GM06990 (cell line): ENCODE measurements at regions not wholly inside any gene's neighbourhood (a gene's known extent, or its start where the extent isn't known, plus 50 kb on each side); places are given as distances from the start of the nearest gene placed in this dataset.

ENCODE experiments used
- DNase-seq: peaks from one replicate; pipeline ENCODE4 v3.0.0-alpha.2; 2011; ENCODE audit not compliant: insufficient read length; ENCODE audit errors: extremely low read depth
- H3K27me3 ChIP-seq: replicated peaks from 2 replicates; pipeline ENCODE4 v1.6.0; 2011; ENCODE audit warnings: low read length; ENCODE audit not compliant: control insufficient read depth, insufficient read depth
- H3K36me3 ChIP-seq: 2 replicates; pipeline ENCODE4 v1.5.1; 2011; ENCODE audit warnings: low read length; ENCODE audit not compliant: control insufficient read depth, insufficient read depth
- H3K4me3 ChIP-seq: replicated peaks from 2 replicates; pipeline ENCODE4 v1.5.1; 2011; ENCODE audit warnings: low read depth, mild to moderate bottlenecking, control low read depth, low read length
- TF ChIP-seq, protein P1 (sequence below): IDR thresholded peaks from 2 replicates; pipeline ENCODE4 v1.5.1; 2011; ENCODE audit warnings: low read length, control low read depth, mild to moderate bottlenecking, inconsistent platforms; ENCODE audit not compliant: insufficient read depth, poor library complexity, severe bottlenecking

DNA sequence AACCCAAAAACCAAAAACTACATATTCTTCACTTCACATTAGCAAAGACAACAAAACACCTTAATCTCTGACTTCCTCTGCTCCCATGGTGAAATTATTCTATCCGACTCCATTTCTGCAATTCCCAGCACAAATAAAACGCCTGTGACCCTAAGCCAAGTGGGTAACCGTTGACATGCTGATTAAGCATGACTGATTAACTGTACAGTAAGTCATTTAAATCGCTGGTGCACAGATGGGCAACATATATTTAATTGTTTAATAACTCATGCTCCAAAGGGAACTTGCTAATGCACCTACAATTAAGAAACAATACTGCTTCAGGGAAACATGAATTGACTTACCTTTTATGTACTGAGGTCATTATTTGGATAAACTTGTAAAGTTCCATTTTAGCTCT lies 436.7 kb downstream of the KIF2B start:
- Histone ChIP-seq H3K36me3 (no peaks in the 10 kb centered on the region), H3K4me3 (no peak overlapping the region), H3K27me3 (no peaks in the 10 kb centered on the region)
- TF ChIP-seq, protein P1, sequence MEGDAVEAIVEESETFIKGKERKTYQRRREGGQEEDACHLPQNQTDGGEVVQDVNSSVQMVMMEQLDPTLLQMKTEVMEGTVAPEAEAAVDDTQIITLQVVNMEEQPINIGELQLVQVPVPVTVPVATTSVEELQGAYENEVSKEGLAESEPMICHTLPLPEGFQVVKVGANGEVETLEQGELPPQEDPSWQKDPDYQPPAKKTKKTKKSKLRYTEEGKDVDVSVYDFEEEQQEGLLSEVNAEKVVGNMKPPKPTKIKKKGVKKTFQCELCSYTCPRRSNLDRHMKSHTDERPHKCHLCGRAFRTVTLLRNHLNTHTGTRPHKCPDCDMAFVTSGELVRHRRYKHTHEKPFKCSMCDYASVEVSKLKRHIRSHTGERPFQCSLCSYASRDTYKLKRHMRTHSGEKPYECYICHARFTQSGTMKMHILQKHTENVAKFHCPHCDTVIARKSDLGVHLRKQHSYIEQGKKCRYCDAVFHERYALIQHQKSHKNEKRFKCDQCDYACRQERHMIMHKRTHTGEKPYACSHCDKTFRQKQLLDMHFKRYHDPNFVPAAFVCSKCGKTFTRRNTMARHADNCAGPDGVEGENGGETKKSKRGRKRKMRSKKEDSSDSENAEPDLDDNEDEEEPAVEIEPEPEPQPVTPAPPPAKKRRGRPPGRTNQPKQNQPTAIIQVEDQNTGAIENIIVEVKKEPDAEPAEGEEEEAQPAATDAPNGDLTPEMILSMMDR, result no peak
- DNase-seq, result no peak

GRCh38 chr17:54261465-54261864 lies 438.7 kb downstream of the KIF2B start:
- TF ChIP-seq, protein P1, result no peak
- no peaks in the 10 kb centered on the region for H3K27me3 ChIP-seq
- DNase-seq, result no peak
- H3K4me3 ChIP-seq, result no peak overlapping the region
- H3K36me3 ChIP-seq, result no peaks in the 10 kb centered on the region

DNA sequence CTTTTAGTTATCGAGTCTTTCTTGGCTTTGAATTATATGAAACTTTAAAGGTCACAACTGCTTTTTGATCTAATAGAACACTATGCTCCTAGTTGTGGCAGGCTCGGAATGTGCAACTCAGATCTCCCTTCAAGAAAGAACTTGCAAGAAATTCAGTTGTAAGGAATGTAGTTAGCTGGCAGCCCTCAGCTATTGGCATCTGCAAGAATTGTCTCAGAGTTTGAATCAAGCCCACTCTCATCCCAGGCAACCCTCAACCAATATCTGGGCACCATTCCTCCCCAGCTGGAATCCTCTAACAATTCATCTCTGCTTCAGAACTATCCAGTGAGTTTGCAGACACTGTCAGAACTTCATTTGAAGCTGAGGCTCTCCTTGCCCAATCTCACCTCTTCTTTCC lies 447.2 kb downstream of the KIF2B start:
- no peak for DNase-seq
- TF ChIP-seq, protein P1, result no peak
- Histone ChIP-seq H3K36me3 (no peaks in the 10 kb centered on the region), H3K4me3 (no peak overlapping the region), H3K27me3 (no peaks in the 10 kb centered on the region)

DNA sequence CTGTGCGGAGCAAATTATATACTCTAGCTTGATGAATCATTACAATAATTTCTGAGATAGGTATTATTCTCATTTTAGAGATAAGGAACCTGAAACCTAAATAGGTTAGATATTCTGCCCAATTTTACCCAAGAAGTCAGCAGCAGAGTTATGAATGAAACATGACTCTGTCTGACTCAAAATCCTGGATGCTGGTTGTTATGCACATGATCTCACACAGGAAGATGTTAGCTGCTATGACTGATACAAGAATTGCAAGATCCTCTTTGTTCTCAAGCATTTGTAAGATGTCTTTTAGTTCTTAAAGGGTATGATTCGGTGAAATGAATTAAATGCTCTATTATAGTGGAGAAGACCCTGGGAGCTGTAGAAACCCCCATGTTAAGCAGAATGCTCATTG lies 447.8 kb downstream of the KIF2B start:
- TF ChIP-seq, protein P1, result no peak
- H3K4me3 ChIP-seq, result no peak overlapping the region
- DNase-seq, result no peak

GRCh38 chr17:54277868-54278267 lies 455.1 kb downstream of the KIF2B start:
- DNase-seq, result no peak
- TF ChIP-seq, protein P1, result no peak
- Histone ChIP-seq H3K27me3 (no peaks in the 10 kb centered on the region), H3K36me3 (no peaks in the 10 kb centered on the region), H3K4me3 (no peak overlapping the region)

More for the DNA sequence above, 447.8 kb downstream of the KIF2B start:
- Histone ChIP-seq H3K27me3 (no peaks in the 10 kb centered on the region), H3K36me3 (no peaks in the 10 kb centered on the region)

GRCh38 chr17:54280741-54281140 lies 458.0 kb downstream of the KIF2B start:
- TF ChIP-seq, protein P1, result no peak
- DNase-seq, result no peak
- Histone ChIP-seq H3K36me3 (no peaks in the 10 kb centered on the region), H3K27me3 (no peaks in the 10 kb centered on the region), H3K4me3 (no peak overlapping the region)
